IMR-90 (cell line): ENCODE measurements at regions not wholly inside any gene's neighbourhood (a gene's known extent, or its start where the extent isn't known, plus 50 kb on each side); places are given as distances from the start of the nearest gene placed in this dataset.

Source experiments
- ATAC-seq: fragments of 200-7000 bp; cut with Tn5 transposase; 2 replicates; pipeline ENCODE4 v1.9.1; 2020; ENCODE audit warnings: low read depth, mild to moderate bottlenecking, moderate library complexity
- BruUV-seq: library from RNA; stranded (reverse); fragments of 400-500 nt; replicated peaks from 2 replicates; lab custom pipeline; 2021; lab: Mats Ljungman, UMichigan
- CTCF ChIA-PET: fragments of 300-600 bp; formaldehyde crosslinking; extraction: SDS; loops from one replicate; lab custom pipeline; 2021; ENCODE audit warnings: antibody characterized with exemption; lab: Yijun Ruan, JAX
- POLR2A ChIA-PET: fragments of 300-600 bp; sonication (Branson Sonifier 250); formaldehyde crosslinking; loops from one replicate; lab custom pipeline; 2022; ENCODE audit warnings: antibody characterized with exemption; ENCODE audit not compliant: unreplicated experiment; lab: Charles Lee
- DNase-seq: peaks from one replicate; pipeline ENCODE4 v3.0.0; 2013
- H2AFZ ChIP-seq: replicated peaks from 2 replicates; pipeline ENCODE3; 2013; ENCODE audit warnings: low read length, mild to moderate bottlenecking; ENCODE audit not compliant: poor library complexity
- H2AK5ac ChIP-seq: 2 replicates; pipeline ENCODE4 v1.6.1; 2013; ENCODE audit warnings: low read depth, low read length, inconsistent platforms
- H2AK9ac ChIP-seq: replicated peaks from 2 replicates; pipeline ENCODE3; 2013; ENCODE audit warnings: mild to moderate bottlenecking, low read depth, low read length, moderate library complexity; ENCODE audit not compliant: poor library complexity
- H2BK120ac ChIP-seq: 2 replicates; pipeline ENCODE4 v1.6.1; 2013; ENCODE audit warnings: low read depth, low read length, inconsistent platforms
- H2BK15ac ChIP-seq: 3 replicates; pipeline ENCODE4 v1.6.1; 2013; ENCODE audit warnings: low read depth, low read length, inconsistent platforms
- H2BK20ac ChIP-seq: 2 replicates; pipeline ENCODE4 v1.6.1; 2013; ENCODE audit warnings: low read depth, mild to moderate bottlenecking, inconsistent platforms, low read length, moderate library complexity
- H2BK5ac ChIP-seq: 2 replicates; pipeline ENCODE4 v1.6.1; 2013; ENCODE audit warnings: mild to moderate bottlenecking, low read depth, low read length, inconsistent platforms; ENCODE audit not compliant: poor library complexity, severe bottlenecking
- H3K14ac ChIP-seq: replicated peaks from 2 replicates; pipeline ENCODE4 v1.6.1; 2013; ENCODE audit warnings: low read depth, low read length, inconsistent platforms
- H3K18ac ChIP-seq: 2 replicates; pipeline ENCODE4 v1.6.1; 2013; ENCODE audit warnings: low read depth, low read length, control low read depth
- H3K23ac ChIP-seq: 2 replicates; pipeline ENCODE4 v1.6.1; 2013; ENCODE audit warnings: low read depth, low read length, inconsistent platforms
- H3K27ac ChIP-seq: 2 replicates; pipeline ENCODE4 v1.5.1; 2013; ENCODE audit warnings: mild to moderate bottlenecking, control low read depth, low read length; ENCODE audit not compliant: insufficient read depth
- H3K27me3 ChIP-seq: 2 replicates; pipeline ENCODE4 v1.6.1; 2013; ENCODE audit warnings: low read length; ENCODE audit not compliant: control insufficient read depth, insufficient read depth
- H3K36me3 ChIP-seq: 2 replicates; pipeline ENCODE4 v1.6.1; 2013; ENCODE audit warnings: low read length, mixed read lengths; ENCODE audit not compliant: control insufficient read depth, insufficient read depth
- H3K4ac ChIP-seq: 2 replicates; pipeline ENCODE4 v1.6.1; 2013; ENCODE audit warnings: low read depth, low read length, inconsistent platforms
- H3K4me1 ChIP-seq: 2 replicates; pipeline ENCODE4 v1.6.1; 2013; ENCODE audit warnings: low read length, mixed read lengths; ENCODE audit not compliant: control insufficient read depth, insufficient read depth
- H3K4me2 ChIP-seq: 2 replicates; pipeline ENCODE4 v1.6.1; 2013; ENCODE audit warnings: low read depth, mild to moderate bottlenecking, control low read depth, low read length, moderate library complexity
- H3K4me3 ChIP-seq: 2 replicates; pipeline ENCODE4 v1.5.1; 2013; ENCODE audit warnings: low read depth, mild to moderate bottlenecking, control low read depth, low read length, moderate library complexity; ENCODE audit not compliant: insufficient read depth
- H3K56ac ChIP-seq: 2 replicates; pipeline ENCODE4 v1.6.1; 2013; ENCODE audit warnings: low read length, inconsistent platforms; ENCODE audit not compliant: insufficient read depth; ENCODE audit errors: extremely low read depth
- H3K79me1 ChIP-seq, 2 experiments: 2 replicates each; pipeline ENCODE4 v1.6.1; 2013; ENCODE audit warnings: low read length in 2 of 2, inconsistent platforms in 1 of 2, low read depth in 1 of 2
- H3K9ac ChIP-seq: 2 replicates; pipeline ENCODE4 v1.6.1; 2013; ENCODE audit warnings: low read depth, low read length, control low read depth
- H3K9me1 ChIP-seq: 2 replicates; pipeline ENCODE4 v1.6.1; 2013; ENCODE audit warnings: low read length, inconsistent platforms; ENCODE audit not compliant: insufficient read depth
- H3K9me3 ChIP-seq: 2 replicates; pipeline ENCODE4 v1.6.1; 2013; ENCODE audit warnings: low read length; ENCODE audit not compliant: control insufficient read depth, insufficient read depth
- H4K20me1 ChIP-seq: 2 replicates; pipeline ENCODE4 v1.6.1; 2013; ENCODE audit warnings: low read length, inconsistent platforms; ENCODE audit not compliant: insufficient read depth
- H4K5ac ChIP-seq: 2 replicates; pipeline ENCODE4 v1.6.1; 2013; ENCODE audit warnings: mild to moderate bottlenecking, low read depth, low read length, control low read depth
- H4K8ac ChIP-seq, 2 experiments: 2 replicates each; pipeline ENCODE4 v1.6.1; 2013; ENCODE audit warnings: low read depth in 2 of 2, low read length in 2 of 2, control low read depth in 1 of 2, inconsistent platforms in 1 of 2
- H4K91ac ChIP-seq: 2 replicates; pipeline ENCODE4 v1.6.1; 2013; ENCODE audit warnings: low read depth, low read length, inconsistent platforms; ENCODE audit not compliant: insufficient read depth
- CEBPB ChIP-seq: IDR thresholded peaks from 2 replicates; pipeline ENCODE4 v1.6.1; 2012; ENCODE audit warnings: low read depth, low read length, improper control_type of control experiment
- FOS ChIP-seq: fragments of 150-350 bp; IDR thresholded peaks from 2 replicates; pipeline ENCODE4 v1.6.1; 2016; ENCODE audit warnings: low read depth, low read length
- MAZ ChIP-seq: IDR thresholded peaks from 2 replicates; pipeline ENCODE4 v1.6.1; 2012; ENCODE audit warnings: low read depth, mild to moderate bottlenecking, low read length, improper control_type of control experiment, moderate library complexity, borderline replicate concordance
- MXI1 ChIP-seq: IDR thresholded peaks from 2 replicates; pipeline ENCODE4 v1.6.1; 2012; ENCODE audit warnings: low read depth, mild to moderate bottlenecking, low read length, moderate library complexity, borderline replicate concordance
- POLR2A ChIP-seq: IDR thresholded peaks from 2 replicates; pipeline ENCODE4 v1.6.1; 2012; ENCODE audit warnings: mild to moderate bottlenecking, low read depth, low read length
- RAD21 ChIP-seq: IDR thresholded peaks from 2 replicates; pipeline ENCODE4 v1.6.1; 2012; ENCODE audit warnings: low read length, improper control_type of control experiment
- RFX5 ChIP-seq: IDR thresholded peaks from 2 replicates; pipeline ENCODE4 v1.8.0; 2012; ENCODE audit warnings: low read depth, mild to moderate bottlenecking, low read length, moderate library complexity
- SMC3 ChIP-seq: fragments of 150-350 bp; IDR thresholded peaks from 2 replicates; pipeline ENCODE4 v1.6.1; 2016; ENCODE audit warnings: low read depth, mild to moderate bottlenecking, antibody characterized with exemption, low read length, moderate library complexity
- WGBS, 2 experiments: methylation state at CpG; one replicate each; pipeline versions ENCODE4 v1.1.5 to v1.1.7; 2013; ENCODE audit warnings: missing lambda C conversion rate in 2 of 2; ENCODE audit not compliant: insufficient read length in 1 of 2; ENCODE audit errors: extremely low coverage in 2 of 2; 5-methylcytosine and 5-hydroxymethylcytosine counted together
- dilution Hi-C: fragments of 300-500 bp; cut with HindIII; formaldehyde crosslinking; loops from one replicate; pipeline ENCODE4 v1.14.3; 2018; ENCODE audit warnings: low sequenced_read_pairs; ENCODE audit not compliant: unreplicated experiment
- in situ Hi-C: fragments of 300-500 bp; cut with MboI; formaldehyde crosslinking; loops from 3 replicates; pipeline ENCODE4 v1.14.3; 2019; ENCODE audit warnings: low sequenced_read_pairs, inconsistent platforms, mixed read lengths
- intact Hi-C: fragments of 100-400 bp; cut with micrococcal nuclease; formaldehyde crosslinking; loops from 2 replicates; pipeline ENCODE4 v1.10.0; 2022
- TF ChIP-seq, protein P1 (sequence below): conservative IDR thresholded peaks from 2 replicates; pipeline ENCODE4 v1.5.1; 2012; ENCODE audit warnings: mild to moderate bottlenecking, low read depth, low read length, improper control_type of control experiment

- Histone ChIP-seq H3K27ac (no peak overlapping the region), H3K4ac (no peak overlapping the region), H3K9ac (no peak overlapping the region), H4K5ac (no peak overlapping the region), H3K27me3 (no peaks in the 10 kb centered on the region), H4K8ac (no peak overlapping the region), H2BK20ac (no peak overlapping the region), H3K18ac (no peak overlapping the region), H4K91ac (no peak overlapping the region), H3K4me2 (no peak overlapping the region), H2AK9ac (no peak overlapping the region), H3K36me3 (no peaks in the 10 kb centered on the region), H3K23ac (no peak overlapping the region), H3K79me1 (no peaks in the 10 kb centered on the region), H2AK5ac (no peak overlapping the region), H4K20me1 (no peaks in the 10 kb centered on the region), H2AFZ (no peak overlapping the region), H2BK15ac (no peak overlapping the region), H3K4me1 (no peaks in the 10 kb centered on the region), H3K9me1 (no peaks in the 10 kb centered on the region), H3K9me3 (no peaks in the 10 kb centered on the region), H3K56ac (no peak overlapping the region), H3K4me3 (no peak overlapping the region), H2BK5ac (no peak overlapping the region), H3K14ac (no peak overlapping the region), H2BK120ac (no peak overlapping the region)
- ChIA-PET CTCF (no interaction called here), POLR2A (no interaction called here)
- no peak for DNase-seq
- ATAC-seq, result no peak
- dilution Hi-C loops (no loop called here), intact Hi-C loops (no loop called here), in situ Hi-C loops (no loop called here)
- no TSS peak for BruUV-seq
- TF ChIP-seq FOS (no peak), RFX5 (no peak), POLR2A (no peak), SMC3 (no peak), RAD21 (no peak), MXI1 (no peak), CEBPB (no peak), MAZ (no peak)
- TF ChIP-seq, protein P1, sequence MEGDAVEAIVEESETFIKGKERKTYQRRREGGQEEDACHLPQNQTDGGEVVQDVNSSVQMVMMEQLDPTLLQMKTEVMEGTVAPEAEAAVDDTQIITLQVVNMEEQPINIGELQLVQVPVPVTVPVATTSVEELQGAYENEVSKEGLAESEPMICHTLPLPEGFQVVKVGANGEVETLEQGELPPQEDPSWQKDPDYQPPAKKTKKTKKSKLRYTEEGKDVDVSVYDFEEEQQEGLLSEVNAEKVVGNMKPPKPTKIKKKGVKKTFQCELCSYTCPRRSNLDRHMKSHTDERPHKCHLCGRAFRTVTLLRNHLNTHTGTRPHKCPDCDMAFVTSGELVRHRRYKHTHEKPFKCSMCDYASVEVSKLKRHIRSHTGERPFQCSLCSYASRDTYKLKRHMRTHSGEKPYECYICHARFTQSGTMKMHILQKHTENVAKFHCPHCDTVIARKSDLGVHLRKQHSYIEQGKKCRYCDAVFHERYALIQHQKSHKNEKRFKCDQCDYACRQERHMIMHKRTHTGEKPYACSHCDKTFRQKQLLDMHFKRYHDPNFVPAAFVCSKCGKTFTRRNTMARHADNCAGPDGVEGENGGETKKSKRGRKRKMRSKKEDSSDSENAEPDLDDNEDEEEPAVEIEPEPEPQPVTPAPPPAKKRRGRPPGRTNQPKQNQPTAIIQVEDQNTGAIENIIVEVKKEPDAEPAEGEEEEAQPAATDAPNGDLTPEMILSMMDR, result no peak
- no CpG with 5 or more reads among the region's 5 CpGs for WGBS, 2 experiments
Observed at GRCh38 chr5:165014439-165014838, 1509.0 kb downstream of the MAT2B start.
